Astrocyte of the cerebellum (primary cell): ENCODE measurements at regions not wholly inside any gene's neighbourhood (a gene's known extent, or its start where the extent isn't known, plus 50 kb on each side); places are given as distances from the start of the nearest gene placed in this dataset.

Source experiments
- DNase-seq: peaks from one replicate; pipeline ENCODE4 v3.0.0-alpha.2; 2011; ENCODE audit warnings: low read depth
- H3K4me3 ChIP-seq: 2 replicates; pipeline ENCODE4 v1.5.1; 2011; ENCODE audit warnings: mild to moderate bottlenecking, low read depth, low read length, moderate library complexity
- CTCF ChIP-seq: IDR thresholded peaks from 2 replicates; pipeline ENCODE4 v1.5.1; 2012; ENCODE audit warnings: low read length, low read depth, moderate library complexity, mild to moderate bottlenecking; ENCODE audit errors: missing control alignments
- in situ Hi-C: cut with HindIII; loops from 2 replicates; pipeline ENCODE4 v1.10.0; 2017; ENCODE audit warnings: low sequenced_read_pairs

- DNase-seq, result no peak
- no peak overlapping the region for H3K4me3 ChIP-seq
- in situ Hi-C loops, result no loop called here
- no peak for TF ChIP-seq CTCF
Measured at GRCh38 chr1:221022331-221022730, 143.1 kb downstream of the HLX start.

- in situ Hi-C loops, result no loop called here
- H3K4me3 ChIP-seq, result no peak overlapping the region
- no peak for TF ChIP-seq CTCF
- DNase-seq, result no peak
Measured at GRCh38 chr1:221023482-221023881, 144.2 kb downstream of the HLX start.

GRCh38 chr1:221025501-221025900 is 146.3 kb downstream of the HLX start:
- TF ChIP-seq CTCF, result no peak
- no peak overlapping the region for H3K4me3 ChIP-seq
- no peak for DNase-seq
- in situ Hi-C loops, result no loop called here

GRCh38 chr1:221025956-221026355 is 146.7 kb downstream of the HLX start:
- no peak overlapping the region for H3K4me3 ChIP-seq
- in situ Hi-C loops, result no loop called here
- DNase-seq, result no peak
- no peak for TF ChIP-seq CTCF

GRCh38 chr1:221029981-221030649 is 150.9 kb downstream of the HLX start:
- H3K4me3 ChIP-seq, result no peak overlapping the region
- DNase-seq, result no peak
- in situ Hi-C loops, result no loop called here
- no peak for TF ChIP-seq CTCF

- H3K4me3 ChIP-seq, result no peak overlapping the region
- in situ Hi-C loops, result no loop called here
- DNase-seq, result no peak
- no peak for TF ChIP-seq CTCF
Measured at GRCh38 chr1:221030990-221031389, 151.7 kb downstream of the HLX start.
